Colonic mucosa (tissue), 4 donors: ENCODE measurements at regions not wholly inside any gene's neighbourhood (a gene's known extent, or its start where the extent isn't known, plus 50 kb on each side); places are given as distances from the start of the nearest gene placed in this dataset.

Experiments
- DNase-seq: peaks from one replicate; pipeline ENCODE4 v3.0.0-alpha.2; 2020
- H3K27ac ChIP-seq: fragments of 200-600 bp; one replicate; pipeline ENCODE4 v1.8.0; 2021
- H3K27me3 ChIP-seq: fragments of 200-600 bp; one replicate; pipeline ENCODE4 v1.8.0; 2021
- H3K36me3 ChIP-seq: fragments of 200-600 bp; one replicate; pipeline ENCODE4 v1.8.0; 2021
- H3K4me1 ChIP-seq: fragments of 200-600 bp; one replicate; pipeline ENCODE4 v1.8.0; 2021; ENCODE audit warnings: mild to moderate bottlenecking
- H3K4me3 ChIP-seq: fragments of 200-600 bp; one replicate; pipeline ENCODE4 v1.8.0; 2021
- H3K9ac ChIP-seq, 2 donors: one replicate each; pipeline ENCODE4 v1.7.0; 2013; ENCODE audit warnings: control low read depth in 2 of 2, low read depth in 2 of 2, low read length in 2 of 2
- H3K9me3 ChIP-seq: fragments of 200-600 bp; one replicate; pipeline ENCODE4 v1.8.0; 2021
- intact Hi-C: fragments of 100-400 bp; cut with DNase I; formaldehyde crosslinking; loops from one replicate; pipeline ENCODE4 v1.14.1; 2022
- TF ChIP-seq, protein P1 (sequence below): fragments of 200-600 bp; IDR thresholded peaks from one replicate; pipeline ENCODE4 v1.8.0; 2022; ENCODE audit warnings: antibody characterized with exemption, mild to moderate bottlenecking
- donor health status: healthy.
- donor health status: DM: no; HTN: no; CAD: no.
- donor health status: DM: no; HTN: no; CAD: no.

DNA sequence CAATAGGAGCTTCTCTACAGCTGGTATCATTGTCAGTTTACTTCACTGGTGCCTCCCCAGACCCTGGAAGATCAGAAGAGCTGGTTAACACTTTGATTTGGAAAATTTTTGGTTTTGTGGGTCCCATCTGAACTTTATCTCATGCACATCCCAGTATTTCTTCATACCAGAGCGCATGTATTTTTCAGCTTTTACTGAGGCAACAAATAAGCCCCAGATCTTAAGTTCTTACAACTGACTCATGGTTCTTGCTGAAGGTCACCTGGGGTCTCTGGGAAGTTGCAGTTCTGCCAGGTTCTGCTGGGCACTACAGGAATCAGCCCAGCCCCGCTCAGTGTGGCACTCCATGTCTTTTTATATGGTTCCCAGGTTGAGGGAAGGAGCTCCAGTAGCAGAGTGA is 1249.9 kb downstream of the EFNB2 start:
- no peak for DNase-seq
- no peaks in the 10 kb centered on the region for H3K4me1 ChIP-seq
- TF ChIP-seq, protein P1, sequence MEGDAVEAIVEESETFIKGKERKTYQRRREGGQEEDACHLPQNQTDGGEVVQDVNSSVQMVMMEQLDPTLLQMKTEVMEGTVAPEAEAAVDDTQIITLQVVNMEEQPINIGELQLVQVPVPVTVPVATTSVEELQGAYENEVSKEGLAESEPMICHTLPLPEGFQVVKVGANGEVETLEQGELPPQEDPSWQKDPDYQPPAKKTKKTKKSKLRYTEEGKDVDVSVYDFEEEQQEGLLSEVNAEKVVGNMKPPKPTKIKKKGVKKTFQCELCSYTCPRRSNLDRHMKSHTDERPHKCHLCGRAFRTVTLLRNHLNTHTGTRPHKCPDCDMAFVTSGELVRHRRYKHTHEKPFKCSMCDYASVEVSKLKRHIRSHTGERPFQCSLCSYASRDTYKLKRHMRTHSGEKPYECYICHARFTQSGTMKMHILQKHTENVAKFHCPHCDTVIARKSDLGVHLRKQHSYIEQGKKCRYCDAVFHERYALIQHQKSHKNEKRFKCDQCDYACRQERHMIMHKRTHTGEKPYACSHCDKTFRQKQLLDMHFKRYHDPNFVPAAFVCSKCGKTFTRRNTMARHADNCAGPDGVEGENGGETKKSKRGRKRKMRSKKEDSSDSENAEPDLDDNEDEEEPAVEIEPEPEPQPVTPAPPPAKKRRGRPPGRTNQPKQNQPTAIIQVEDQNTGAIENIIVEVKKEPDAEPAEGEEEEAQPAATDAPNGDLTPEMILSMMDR = no peak
- no peak overlapping the region for H3K9ac ChIP-seq
- H3K27me3 ChIP-seq = no peaks in the 10 kb centered on the region
- no peak overlapping the region for H3K27ac ChIP-seq
- no peaks in the 10 kb centered on the region for H3K9me3 ChIP-seq
- no peaks in the 10 kb centered on the region for H3K36me3 ChIP-seq
- no peak overlapping the region for H3K4me3 ChIP-seq
- intact Hi-C loops = no loop called here

DNA sequence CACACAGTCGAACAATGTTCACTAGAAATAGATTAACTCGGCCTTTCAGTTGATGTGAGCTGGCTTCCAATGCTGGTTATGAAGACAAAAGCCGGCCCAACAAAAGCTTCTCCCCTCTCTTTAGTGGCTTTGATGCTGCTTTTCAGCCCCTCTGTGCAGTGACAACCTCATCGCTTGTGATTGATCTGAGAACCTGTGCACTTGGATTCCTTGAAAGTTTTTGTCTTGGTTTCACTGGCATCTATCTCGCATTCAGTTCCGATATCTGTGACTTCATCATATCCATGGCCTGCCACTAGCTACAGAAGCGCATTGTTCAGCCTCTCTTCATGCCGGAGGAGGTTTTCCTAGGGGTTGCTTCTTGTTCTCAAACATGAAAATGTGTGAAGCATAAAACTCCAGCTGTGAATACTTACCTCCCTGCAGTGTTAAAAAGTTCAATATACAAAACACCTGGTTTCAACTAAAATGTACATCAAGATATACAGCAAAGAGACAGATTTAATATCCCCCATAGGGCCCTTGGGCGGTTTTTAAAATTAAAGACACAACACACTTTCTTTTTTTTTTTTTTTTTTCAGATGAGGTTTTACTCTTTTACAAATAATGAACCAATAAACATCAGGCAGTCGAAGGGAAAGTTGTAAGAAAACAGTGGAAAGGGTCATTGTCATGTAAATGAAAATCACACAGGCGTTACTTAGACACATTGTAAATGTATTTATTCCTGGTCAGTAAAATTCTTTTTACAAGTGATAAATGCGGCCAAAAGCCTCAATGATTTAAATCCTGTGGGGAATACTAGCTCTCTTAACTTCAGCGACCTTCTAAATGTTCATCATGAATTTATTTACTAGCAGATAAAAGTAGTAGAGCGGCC is 1252.8 kb downstream of the EFNB2 start:
- Histone ChIP-seq H3K9ac (no peak overlapping the region), H3K4me1 (no peaks in the 10 kb centered on the region), H3K27me3 (no peaks in the 10 kb centered on the region), H3K9me3 (no peaks in the 10 kb centered on the region), H3K36me3 (no peaks in the 10 kb centered on the region), H3K4me3 (no peak overlapping the region), H3K27ac (no peak overlapping the region)
- intact Hi-C loops = no loop called here
- no peak for DNase-seq
- TF ChIP-seq, protein P1 = no peak

DNA sequence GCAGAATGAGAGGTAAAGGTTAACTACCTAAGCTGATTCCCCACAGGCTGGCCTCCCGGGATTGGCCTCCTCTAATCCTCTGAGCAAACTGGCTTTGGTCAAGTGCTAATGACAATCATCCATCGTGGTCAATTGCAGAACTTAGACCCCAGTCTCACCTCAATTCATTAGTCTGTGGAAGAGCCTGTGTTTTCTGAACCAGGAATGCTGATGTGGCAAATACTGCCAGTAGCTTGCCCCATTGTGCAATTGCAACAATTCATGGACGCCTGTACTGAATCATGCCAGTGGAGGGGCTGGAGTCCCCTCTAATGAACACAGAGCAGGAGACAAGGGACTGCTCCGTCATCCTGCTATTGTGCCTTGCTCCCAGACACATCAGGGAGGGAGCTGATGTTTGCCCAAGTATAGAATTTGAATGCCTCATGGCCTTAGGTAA is 1256.5 kb downstream of the EFNB2 start:
- no peak for DNase-seq
- intact Hi-C loops = no loop called here
- H3K9ac ChIP-seq = no peak overlapping the region

DNA sequence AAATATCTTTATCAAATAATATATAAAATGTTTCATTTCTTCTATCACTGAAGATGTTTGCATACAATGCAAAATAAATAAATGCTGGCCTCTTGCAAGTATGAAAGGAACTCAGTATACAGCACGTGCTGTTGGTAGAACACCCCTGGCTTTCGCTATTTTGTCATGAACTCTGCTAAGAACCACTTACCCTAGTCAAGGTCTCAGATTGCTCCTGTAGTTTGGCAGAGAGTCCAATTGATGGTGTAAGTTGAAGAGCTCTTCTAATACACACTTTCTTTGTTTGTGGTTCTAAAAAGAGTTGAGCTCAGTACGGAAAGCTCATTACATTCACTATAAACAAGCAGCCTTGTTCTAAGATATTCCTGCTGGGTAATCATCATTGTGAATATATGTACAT is 1258.9 kb downstream of the EFNB2 start:
- TF ChIP-seq, protein P1 = no peak
- DNase-seq = no peak
- Histone ChIP-seq H3K4me1 (no peaks in the 10 kb centered on the region), H3K4me3 (no peak overlapping the region), H3K27ac (no peak overlapping the region), H3K27me3 (no peaks in the 10 kb centered on the region), H3K9me3 (no peaks in the 10 kb centered on the region), H3K36me3 (no peaks in the 10 kb centered on the region), H3K9ac (no peak overlapping the region)
- intact Hi-C loops = no loop called here

More for the DNA sequence above, 1256.5 kb downstream of the EFNB2 start:
- TF ChIP-seq, protein P1 = no peak
- Histone ChIP-seq H3K9me3 (no peaks in the 10 kb centered on the region), H3K27ac (no peak overlapping the region), H3K4me3 (no peak overlapping the region), H3K4me1 (no peaks in the 10 kb centered on the region), H3K36me3 (no peaks in the 10 kb centered on the region), H3K27me3 (no peaks in the 10 kb centered on the region)

DNA sequence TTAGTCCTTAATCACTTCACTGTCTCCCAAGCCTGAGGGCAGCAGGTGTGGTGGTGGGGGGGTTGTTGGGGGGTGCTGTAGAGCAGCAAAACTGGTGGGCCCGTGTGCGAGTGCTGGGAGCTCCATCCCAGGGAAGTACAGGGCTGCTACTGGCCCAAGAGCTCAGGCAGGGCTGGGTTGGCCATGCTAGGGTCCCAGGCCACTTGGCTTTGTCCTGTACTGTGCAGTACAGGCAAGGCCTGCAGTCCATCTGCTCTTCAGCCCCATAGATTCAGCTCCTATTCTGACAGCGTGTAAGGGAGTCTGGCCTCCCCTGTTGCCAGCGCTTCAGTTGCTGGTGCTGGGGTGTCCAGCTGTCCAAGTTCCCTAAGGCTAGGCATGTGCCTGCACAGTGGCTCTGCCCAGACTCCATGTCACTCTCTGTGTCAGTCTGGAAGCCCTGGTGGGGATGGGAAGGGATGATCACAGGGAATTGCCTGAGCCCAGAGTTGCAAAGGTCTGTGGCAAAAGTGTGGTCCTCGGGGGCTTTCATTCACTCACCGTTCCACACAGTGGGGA is 1261.7 kb downstream of the EFNB2 start:
- Histone ChIP-seq H3K4me3 (no peak overlapping the region), H3K9me3 (no peaks in the 10 kb centered on the region), H3K9ac (no peak overlapping the region), H3K27me3 (no peaks in the 10 kb centered on the region), H3K36me3 (no peaks in the 10 kb centered on the region), H3K4me1 (no peaks in the 10 kb centered on the region), H3K27ac (no peak overlapping the region)
- intact Hi-C loops = no loop called here
- TF ChIP-seq, protein P1 = no peak
- no peak for DNase-seq
